GM12892 (cell line): ENCODE measurements at regions not wholly inside any gene's neighbourhood (a gene's known extent, or its start where the extent isn't known, plus 50 kb on each side); places are given as distances from the start of the nearest gene placed in this dataset.

Experiments
- DNase-seq: peaks from one replicate; pipeline ENCODE4 v3.0.0; 2011; ENCODE audit not compliant: insufficient read length
- FAIRE-seq: peaks from 2 replicates; lab custom pipeline; 2011; peaks lifted over from hg19 to GRCh38; lab: Jason Lieb, UNC
- POLR2A ChIP-seq: IDR thresholded peaks from 2 replicates; pipeline ENCODE4 v1.6.1; 2011; ENCODE audit warnings: low read depth, low read length, control low read depth
- POLR2AphosphoS5 ChIP-seq: IDR thresholded peaks from 2 replicates; pipeline ENCODE4 v1.6.1; 2011; ENCODE audit warnings: low read depth, low read length, control low read depth
- TAF1 ChIP-seq: IDR thresholded peaks from 2 replicates; pipeline ENCODE4 v1.6.1; 2011; ENCODE audit warnings: low read depth, mild to moderate bottlenecking, control low read depth, low read length, borderline replicate concordance

- no peak for FAIRE-seq
- TF ChIP-seq POLR2A = no peak
- no peak for TF ChIP-seq POLR2AphosphoS5
- no peak for TF ChIP-seq TAF1
- no peak for DNase-seq
Measured at GRCh38 chr12:54129028-54129903, 59.5 kb downstream of the SMUG1 start.
